HG02759 (cell line): ENCODE measurements at regions not wholly inside any gene's neighbourhood (a gene's known extent, or its start where the extent isn't known, plus 50 kb on each side); places are given as distances from the start of the nearest gene placed in this dataset.

ENCODE experiments used
- ATAC-seq: cut with Tn5 transposase; IDR thresholded peaks from one replicate; pipeline ENCODE4 v1.9.1; 2021; ENCODE audit warnings: mild to moderate bottlenecking, moderate library complexity; ENCODE audit not compliant: unreplicated experiment

DNA sequence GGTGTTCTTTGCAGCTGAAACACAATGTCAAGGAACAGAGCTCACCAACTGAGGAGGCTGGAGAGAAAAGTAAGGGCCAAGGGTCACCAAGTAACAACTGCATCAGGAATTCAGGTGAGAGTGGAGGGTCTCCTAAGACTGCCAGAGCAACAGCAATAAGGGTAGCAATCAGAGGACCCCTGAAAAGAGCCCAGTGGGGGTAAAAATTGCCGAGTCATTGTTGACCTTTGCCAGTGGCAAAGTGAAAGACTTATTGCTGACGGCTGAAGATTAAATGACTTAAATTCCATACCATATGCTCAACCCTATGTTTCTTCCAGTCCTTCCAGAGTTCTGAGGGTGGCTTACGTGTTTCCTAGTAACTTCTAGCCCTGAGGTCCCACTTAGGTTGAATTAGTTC lies 51.9 kb upstream of the ARHGAP42 start:
- no peak for ATAC-seq

DNA sequence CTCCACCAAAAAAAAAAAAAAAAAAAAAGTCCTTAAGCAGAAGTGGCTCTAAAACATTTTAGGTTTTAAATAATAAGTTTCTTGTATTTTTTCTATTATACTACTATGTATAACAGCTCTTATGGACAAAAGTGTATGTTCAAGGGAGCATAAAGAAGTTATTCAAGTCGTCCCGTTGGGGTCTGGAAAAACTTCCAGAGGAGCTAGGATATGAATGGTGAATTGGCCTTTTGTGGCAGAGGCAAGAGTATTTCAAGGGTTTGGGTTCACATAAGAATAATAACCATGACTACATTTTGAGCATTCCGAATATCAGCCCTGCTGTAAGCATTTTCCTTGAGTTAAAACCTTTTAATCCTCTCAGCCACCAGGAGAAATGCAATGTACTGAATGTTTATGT lies 50.6 kb upstream of the ARHGAP42 start:
- ATAC-seq: no peak
